GM23338 (cell line): ENCODE measurements at regions not wholly inside any gene's neighbourhood (a gene's known extent, or its start where the extent isn't known, plus 50 kb on each side); places are given as distances from the start of the nearest gene placed in this dataset.
A peak's percentile ranks its signal among the peaks of the same experiment; 100 is the strongest.

Source experiments
- ATAC-seq: fragments of 200-7000 bp; cut with Tn5 transposase; 3 replicates; pipeline ENCODE4 v1.9.1; 2020
- DNase-seq: peaks from one replicate; pipeline ENCODE4 v3.0.0-alpha.2; 2015; ENCODE audit warnings: low spot score
- H2AFZ ChIP-seq: fragments of 200-600 bp; sonication (generic); 2 replicates; pipeline ENCODE4 v1.8.0; 2016; ENCODE audit warnings: antibody characterized with exemption, mild to moderate bottlenecking, moderate library complexity
- H3F3A ChIP-seq: fragments of 200-600 bp; sonication (generic); replicated peaks from 2 replicates; pipeline ENCODE4 v1.8.0; 2017; ENCODE audit warnings: antibody characterized with exemption, mixed run types, low read depth
- H3K27ac ChIP-seq: fragments of 200-600 bp; sonication (generic); 2 replicates; pipeline ENCODE4 v1.6.1; 2016; ENCODE audit warnings: low read depth
- H3K27me3 ChIP-seq: fragments of 200-600 bp; sonication (generic); 2 replicates; pipeline ENCODE4 v1.8.0; 2016; ENCODE audit warnings: mild to moderate bottlenecking, mixed run types, moderate library complexity; ENCODE audit not compliant: insufficient read depth
- H3K36me3 ChIP-seq: fragments of 200-600 bp; sonication (generic); 2 replicates; pipeline ENCODE4 v1.8.0; 2016; ENCODE audit warnings: mild to moderate bottlenecking; ENCODE audit not compliant: insufficient read depth
- H3K4me1 ChIP-seq: fragments of 200-600 bp; sonication (generic); 2 replicates; pipeline ENCODE4 v1.8.0; 2016; ENCODE audit warnings: mild to moderate bottlenecking, moderate library complexity; ENCODE audit not compliant: insufficient read depth
- H3K4me2 ChIP-seq: fragments of 200-600 bp; sonication (generic); 2 replicates; pipeline ENCODE4 v1.7.1; 2017; ENCODE audit warnings: mixed run types
- H3K4me3 ChIP-seq: fragments of 200-600 bp; sonication (generic); 2 replicates; pipeline ENCODE4 v1.6.1; 2016; ENCODE audit warnings: mixed run types
- H3K79me2 ChIP-seq: fragments of 200-600 bp; sonication (generic); replicated peaks from 2 replicates; pipeline ENCODE4 v1.8.0; 2017; ENCODE audit warnings: mild to moderate bottlenecking; ENCODE audit not compliant: insufficient read depth
- H3K9me2 ChIP-seq: fragments of 200-600 bp; sonication (generic); 2 replicates; pipeline ENCODE4 v1.8.0; 2017; ENCODE audit not compliant: insufficient read depth
- H4K20me1 ChIP-seq: fragments of 200-600 bp; sonication (generic); replicated peaks from 2 replicates; pipeline ENCODE4 v1.8.0; 2017; ENCODE audit warnings: mild to moderate bottlenecking; ENCODE audit not compliant: insufficient read depth
- H3K27ac Mint-ChIP-seq: 2 replicates; pipeline ENCODE4 v1.8.0; 2020; ENCODE audit warnings: inconsistent platforms, mild to moderate bottlenecking, moderate library complexity, mixed read lengths
- H3K27me3 Mint-ChIP-seq: 3 replicates; pipeline ENCODE4 v1.8.0; 2022; ENCODE audit warnings: low read depth, mild to moderate bottlenecking, moderate library complexity, mixed read lengths, inconsistent platforms; ENCODE audit not compliant: insufficient read depth, poor library complexity
- H3K36me3 Mint-ChIP-seq: 3 replicates; pipeline ENCODE4 v1.8.0; 2021; ENCODE audit warnings: low read depth, mild to moderate bottlenecking, inconsistent platforms, moderate library complexity, mixed read lengths
- H3K4me1 Mint-ChIP-seq: 3 replicates; pipeline ENCODE4 v1.8.0; 2020; ENCODE audit warnings: mild to moderate bottlenecking, inconsistent platforms, mixed read lengths
- H3K4me3 Mint-ChIP-seq: 3 replicates; pipeline ENCODE4 v1.8.0; 2021; ENCODE audit warnings: moderate library complexity, mild to moderate bottlenecking, inconsistent platforms, mixed read lengths
- H3K9me3 Mint-ChIP-seq: 3 replicates; pipeline ENCODE4 v1.8.0; 2020; ENCODE audit warnings: moderate library complexity, mild to moderate bottlenecking, inconsistent platforms, mixed read lengths
- CREB1 ChIP-seq: fragments of 250-450 bp; sonication (Bioruptor Pico); IDR thresholded peaks from 2 replicates; pipeline ENCODE4 v1.5.0; 2020; ENCODE audit warnings: low read depth, mild to moderate bottlenecking, moderate library complexity
- EZH2 ChIP-seq: fragments of 200-600 bp; sonication (generic); IDR thresholded peaks from one replicate; pipeline ENCODE4 v1.8.0; 2017; ENCODE audit warnings: antibody characterized with exemption, mild to moderate bottlenecking, low read depth; ENCODE audit not compliant: unreplicated experiment
- EZH2phosphoT487 ChIP-seq: fragments of 200-600 bp; sonication (generic); IDR thresholded peaks from one replicate; pipeline ENCODE4 v1.8.1; 2018; ENCODE audit warnings: antibody characterized with exemption; ENCODE audit not compliant: unreplicated experiment
- JUNB ChIP-seq: IDR thresholded peaks from one replicate; pipeline ENCODE4 v1.6.1; 2016; ENCODE audit warnings: antibody characterized with exemption; ENCODE audit not compliant: unreplicated experiment
- NANOG ChIP-seq: IDR thresholded peaks from 2 replicates; pipeline ENCODE4 v1.6.1; 2016; ENCODE audit warnings: antibody characterized with exemption, borderline replicate concordance
- POLR2AphosphoS5 ChIP-seq: IDR thresholded peaks from 2 replicates; pipeline ENCODE4 v1.6.1; 2016; ENCODE audit warnings: antibody characterized with exemption, low read depth
- STAT1 ChIP-seq: IDR thresholded peaks from one replicate; pipeline ENCODE4 v1.6.1; 2016; ENCODE audit warnings: antibody characterized with exemption; ENCODE audit not compliant: unreplicated experiment
- ZNF114 ChIP-seq: fragments of 250-450 bp; sonication (Bioruptor Pico); IDR thresholded peaks from 2 replicates; pipeline ENCODE4 v1.5.0; 2020; ENCODE audit warnings: mild to moderate bottlenecking, moderate library complexity
- ZNF331 ChIP-seq: fragments of 250-450 bp; sonication (Bioruptor Pico); IDR thresholded peaks from 2 replicates; pipeline ENCODE4 v1.5.0; 2020; ENCODE audit warnings: low read depth, mild to moderate bottlenecking, moderate library complexity
- TF ChIP-seq, protein P1 (sequence below): IDR thresholded peaks from one replicate; pipeline ENCODE4 v1.6.1; 2018; ENCODE audit warnings: antibody characterized with exemption; ENCODE audit not compliant: unreplicated experiment
- TF ChIP-seq, protein P2 (sequence below), 2 experiments: fragments of 200-600 bp in 1 of 2; sonication (generic) in 1 of 2; conservative IDR thresholded peaks; 2 replicates each; pipeline versions ENCODE4 v1.5.1 to v1.6.1; 2016 to 2017; ENCODE audit warnings: antibody characterized with exemption in 2 of 2, low read depth in 2 of 2, mild to moderate bottlenecking in 2 of 2, moderate library complexity in 1 of 2
- TF ChIP-seq, protein P3 (sequence below): fragments of 250-450 bp; sonication (Bioruptor Pico); IDR thresholded peaks from 2 replicates; pipeline ENCODE4 v1.5.0; 2020; ENCODE audit warnings: mild to moderate bottlenecking, moderate library complexity
- TF ChIP-seq, protein P4 (sequence below): IDR thresholded peaks from 2 replicates; pipeline ENCODE4 v1.6.1; 2016; ENCODE audit warnings: antibody characterized with exemption

DNA sequence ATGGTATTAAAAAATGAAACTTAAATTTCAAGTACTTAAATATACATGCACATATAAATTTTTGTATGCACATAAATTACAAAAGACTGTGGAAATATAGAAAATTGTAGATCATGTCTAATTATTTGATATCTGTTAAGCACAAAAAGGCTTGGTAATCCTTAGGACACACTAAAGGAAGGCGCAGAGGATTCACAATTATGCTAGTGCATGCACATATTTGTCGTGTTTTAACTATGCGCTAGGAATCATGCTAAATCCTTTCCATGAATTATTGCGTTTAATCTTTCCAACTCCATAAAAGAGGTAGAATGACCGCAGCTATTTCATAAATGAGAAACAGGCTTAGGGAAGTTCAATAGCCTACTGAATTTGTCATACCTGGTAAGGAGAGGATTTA lies 244.1 kb upstream of the ITGA1 start:
- no peaks in the 10 kb centered on the region for H3K79me2 ChIP-seq
- Mint-ChIP-seq H3K4me3 (no peak overlapping the region), H3K36me3 (no peaks in the 10 kb centered on the region), H3K4me1 (peaks cover 4% of the 10 kb centered on the region; the same call in 2 of the 3 replicates), H3K27me3 (no peaks in the 10 kb centered on the region), H3K27ac (no peak overlapping the region), H3K9me3 (no peaks in the 10 kb centered on the region; the same call in 2 of the 3 replicates)
- H2AFZ ChIP-seq, result 0 out of 2 replicates have a peak overlapping the region, but pooled peaks have one; percentile 33
- no peaks in the 10 kb centered on the region for H3K27me3 ChIP-seq
- no peaks in the 10 kb centered on the region for H3F3A ChIP-seq
- ATAC-seq (no peak), DNase-seq (no peak)
- TF ChIP-seq EZH2phosphoT487 (no peak), POLR2AphosphoS5 (no peak), JUNB (no peak), STAT1 (no peak), EZH2 (no peak), CREB1 (CRISPR knock-in tag) (no peak), ZNF331 (CRISPR knock-in tag) (no peak), ZNF114 (CRISPR knock-in tag) (no peak), NANOG (no peak)
- TF ChIP-seq, protein P1, sequence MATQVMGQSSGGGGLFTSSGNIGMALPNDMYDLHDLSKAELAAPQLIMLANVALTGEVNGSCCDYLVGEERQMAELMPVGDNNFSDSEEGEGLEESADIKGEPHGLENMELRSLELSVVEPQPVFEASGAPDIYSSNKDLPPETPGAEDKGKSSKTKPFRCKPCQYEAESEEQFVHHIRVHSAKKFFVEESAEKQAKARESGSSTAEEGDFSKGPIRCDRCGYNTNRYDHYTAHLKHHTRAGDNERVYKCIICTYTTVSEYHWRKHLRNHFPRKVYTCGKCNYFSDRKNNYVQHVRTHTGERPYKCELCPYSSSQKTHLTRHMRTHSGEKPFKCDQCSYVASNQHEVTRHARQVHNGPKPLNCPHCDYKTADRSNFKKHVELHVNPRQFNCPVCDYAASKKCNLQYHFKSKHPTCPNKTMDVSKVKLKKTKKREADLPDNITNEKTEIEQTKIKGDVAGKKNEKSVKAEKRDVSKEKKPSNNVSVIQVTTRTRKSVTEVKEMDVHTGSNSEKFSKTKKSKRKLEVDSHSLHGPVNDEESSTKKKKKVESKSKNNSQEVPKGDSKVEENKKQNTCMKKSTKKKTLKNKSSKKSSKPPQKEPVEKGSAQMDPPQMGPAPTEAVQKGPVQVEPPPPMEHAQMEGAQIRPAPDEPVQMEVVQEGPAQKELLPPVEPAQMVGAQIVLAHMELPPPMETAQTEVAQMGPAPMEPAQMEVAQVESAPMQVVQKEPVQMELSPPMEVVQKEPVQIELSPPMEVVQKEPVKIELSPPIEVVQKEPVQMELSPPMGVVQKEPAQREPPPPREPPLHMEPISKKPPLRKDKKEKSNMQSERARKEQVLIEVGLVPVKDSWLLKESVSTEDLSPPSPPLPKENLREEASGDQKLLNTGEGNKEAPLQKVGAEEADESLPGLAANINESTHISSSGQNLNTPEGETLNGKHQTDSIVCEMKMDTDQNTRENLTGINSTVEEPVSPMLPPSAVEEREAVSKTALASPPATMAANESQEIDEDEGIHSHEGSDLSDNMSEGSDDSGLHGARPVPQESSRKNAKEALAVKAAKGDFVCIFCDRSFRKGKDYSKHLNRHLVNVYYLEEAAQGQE, result no peak
- TF ChIP-seq, protein P2, sequence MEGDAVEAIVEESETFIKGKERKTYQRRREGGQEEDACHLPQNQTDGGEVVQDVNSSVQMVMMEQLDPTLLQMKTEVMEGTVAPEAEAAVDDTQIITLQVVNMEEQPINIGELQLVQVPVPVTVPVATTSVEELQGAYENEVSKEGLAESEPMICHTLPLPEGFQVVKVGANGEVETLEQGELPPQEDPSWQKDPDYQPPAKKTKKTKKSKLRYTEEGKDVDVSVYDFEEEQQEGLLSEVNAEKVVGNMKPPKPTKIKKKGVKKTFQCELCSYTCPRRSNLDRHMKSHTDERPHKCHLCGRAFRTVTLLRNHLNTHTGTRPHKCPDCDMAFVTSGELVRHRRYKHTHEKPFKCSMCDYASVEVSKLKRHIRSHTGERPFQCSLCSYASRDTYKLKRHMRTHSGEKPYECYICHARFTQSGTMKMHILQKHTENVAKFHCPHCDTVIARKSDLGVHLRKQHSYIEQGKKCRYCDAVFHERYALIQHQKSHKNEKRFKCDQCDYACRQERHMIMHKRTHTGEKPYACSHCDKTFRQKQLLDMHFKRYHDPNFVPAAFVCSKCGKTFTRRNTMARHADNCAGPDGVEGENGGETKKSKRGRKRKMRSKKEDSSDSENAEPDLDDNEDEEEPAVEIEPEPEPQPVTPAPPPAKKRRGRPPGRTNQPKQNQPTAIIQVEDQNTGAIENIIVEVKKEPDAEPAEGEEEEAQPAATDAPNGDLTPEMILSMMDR (conservative IDR thresholded peaks at IDR 0.05; ENCODE audit: low read depth in 2 of 2), result no peak
- TF ChIP-seq, protein P3, sequence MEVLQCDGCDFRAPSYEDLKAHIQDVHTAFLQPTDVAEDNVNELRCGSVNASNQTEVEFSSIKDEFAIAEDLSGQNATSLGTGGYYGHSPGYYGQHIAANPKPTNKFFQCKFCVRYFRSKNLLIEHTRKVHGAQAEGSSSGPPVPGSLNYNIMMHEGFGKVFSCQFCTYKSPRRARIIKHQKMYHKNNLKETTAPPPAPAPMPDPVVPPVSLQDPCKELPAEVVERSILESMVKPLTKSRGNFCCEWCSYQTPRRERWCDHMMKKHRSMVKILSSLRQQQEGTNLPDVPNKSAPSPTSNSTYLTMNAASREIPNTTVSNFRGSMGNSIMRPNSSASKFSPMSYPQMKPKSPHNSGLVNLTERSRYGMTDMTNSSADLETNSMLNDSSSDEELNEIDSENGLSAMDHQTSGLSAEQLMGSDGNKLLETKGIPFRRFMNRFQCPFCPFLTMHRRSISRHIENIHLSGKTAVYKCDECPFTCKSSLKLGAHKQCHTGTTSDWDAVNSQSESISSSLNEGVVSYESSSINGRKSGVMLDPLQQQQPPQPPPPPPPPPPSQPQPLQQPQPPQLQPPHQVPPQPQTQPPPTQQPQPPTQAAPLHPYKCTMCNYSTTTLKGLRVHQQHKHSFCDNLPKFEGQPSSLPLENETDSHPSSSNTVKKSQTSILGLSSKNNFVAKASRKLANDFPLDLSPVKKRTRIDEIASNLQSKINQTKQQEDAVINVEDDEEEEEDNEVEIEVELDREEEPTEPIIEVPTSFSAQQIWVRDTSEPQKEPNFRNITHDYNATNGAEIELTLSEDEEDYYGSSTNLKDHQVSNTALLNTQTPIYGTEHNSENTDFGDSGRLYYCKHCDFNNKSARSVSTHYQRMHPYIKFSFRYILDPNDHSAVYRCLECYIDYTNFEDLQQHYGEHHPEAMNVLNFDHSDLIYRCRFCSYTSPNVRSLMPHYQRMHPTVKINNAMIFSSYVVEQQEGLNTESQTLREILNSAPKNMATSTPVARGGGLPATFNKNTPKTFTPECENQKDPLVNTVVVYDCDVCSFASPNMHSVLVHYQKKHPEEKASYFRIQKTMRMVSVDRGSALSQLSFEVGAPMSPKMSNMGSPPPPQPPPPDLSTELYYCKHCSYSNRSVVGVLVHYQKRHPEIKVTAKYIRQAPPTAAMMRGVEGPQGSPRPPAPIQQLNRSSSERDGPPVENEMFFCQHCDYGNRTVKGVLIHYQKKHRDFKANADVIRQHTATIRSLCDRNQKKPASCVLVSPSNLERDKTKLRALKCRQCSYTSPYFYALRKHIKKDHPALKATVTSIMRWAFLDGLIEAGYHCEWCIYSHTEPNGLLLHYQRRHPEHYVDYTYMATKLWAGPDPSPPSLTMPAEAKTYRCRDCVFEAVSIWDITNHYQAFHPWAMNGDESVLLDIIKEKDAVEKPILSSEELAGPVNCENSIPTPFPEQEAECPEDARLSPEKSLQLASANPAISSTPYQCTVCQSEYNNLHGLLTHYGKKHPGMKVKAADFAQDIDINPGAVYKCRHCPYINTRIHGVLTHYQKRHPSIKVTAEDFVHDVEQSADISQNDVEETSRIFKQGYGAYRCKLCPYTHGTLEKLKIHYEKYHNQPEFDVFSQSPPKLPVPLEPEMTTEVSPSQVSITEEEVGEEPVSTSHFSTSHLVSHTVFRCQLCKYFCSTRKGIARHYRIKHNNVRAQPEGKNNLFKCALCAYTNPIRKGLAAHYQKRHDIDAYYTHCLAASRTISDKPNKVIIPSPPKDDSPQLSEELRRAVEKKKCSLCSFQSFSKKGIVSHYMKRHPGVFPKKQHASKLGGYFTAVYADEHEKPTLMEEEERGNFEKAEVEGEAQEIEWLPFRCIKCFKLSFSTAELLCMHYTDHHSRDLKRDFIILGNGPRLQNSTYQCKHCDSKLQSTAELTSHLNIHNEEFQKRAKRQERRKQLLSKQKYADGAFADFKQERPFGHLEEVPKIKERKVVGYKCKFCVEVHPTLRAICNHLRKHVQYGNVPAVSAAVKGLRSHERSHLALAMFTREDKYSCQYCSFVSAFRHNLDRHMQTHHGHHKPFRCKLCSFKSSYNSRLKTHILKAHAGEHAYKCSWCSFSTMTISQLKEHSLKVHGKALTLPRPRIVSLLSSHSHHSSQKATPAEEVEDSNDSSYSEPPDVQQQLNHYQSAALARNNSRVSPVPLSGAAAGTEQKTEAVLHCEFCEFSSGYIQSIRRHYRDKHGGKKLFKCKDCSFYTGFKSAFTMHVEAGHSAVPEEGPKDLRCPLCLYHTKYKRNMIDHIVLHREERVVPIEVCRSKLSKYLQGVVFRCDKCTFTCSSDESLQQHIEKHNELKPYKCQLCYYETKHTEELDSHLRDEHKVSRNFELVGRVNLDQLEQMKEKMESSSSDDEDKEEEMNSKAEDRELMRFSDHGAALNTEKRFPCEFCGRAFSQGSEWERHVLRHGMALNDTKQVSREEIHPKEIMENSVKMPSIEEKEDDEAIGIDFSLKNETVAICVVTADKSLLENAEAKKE (CRISPR knock-in tag), result no peak
- TF ChIP-seq, protein P4, sequence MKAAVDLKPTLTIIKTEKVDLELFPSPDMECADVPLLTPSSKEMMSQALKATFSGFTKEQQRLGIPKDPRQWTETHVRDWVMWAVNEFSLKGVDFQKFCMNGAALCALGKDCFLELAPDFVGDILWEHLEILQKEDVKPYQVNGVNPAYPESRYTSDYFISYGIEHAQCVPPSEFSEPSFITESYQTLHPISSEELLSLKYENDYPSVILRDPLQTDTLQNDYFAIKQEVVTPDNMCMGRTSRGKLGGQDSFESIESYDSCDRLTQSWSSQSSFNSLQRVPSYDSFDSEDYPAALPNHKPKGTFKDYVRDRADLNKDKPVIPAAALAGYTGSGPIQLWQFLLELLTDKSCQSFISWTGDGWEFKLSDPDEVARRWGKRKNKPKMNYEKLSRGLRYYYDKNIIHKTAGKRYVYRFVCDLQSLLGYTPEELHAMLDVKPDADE, result no peak
- no peak overlapping the region for H3K27ac ChIP-seq
- H3K36me3 ChIP-seq, result no peaks in the 10 kb centered on the region
- no peak overlapping the region for H3K4me2 ChIP-seq
- no peak overlapping the region for H3K4me3 ChIP-seq
- no peaks in the 10 kb centered on the region for H4K20me1 ChIP-seq
- peaks cover 9% of the 10 kb centered on the region; the same call in 1 of the 2 replicates for H3K4me1 ChIP-seq
- H3K9me2 ChIP-seq, result no peaks in the 10 kb centered on the region
